NCI-H82 (cell line): ENCODE measurements at regions not wholly inside any gene's neighbourhood (a gene's known extent, or its start where the extent isn't known, plus 50 kb on each side); places are given as distances from the start of the nearest gene placed in this dataset.
A peak's percentile ranks its signal among the peaks of the same experiment; 100 is the strongest.

Source experiments
- DNase-seq: peaks from one replicate; lab custom pipeline; 2025; lab: John Stamatoyannopoulos, UW

GRCh38 chr1:56033321-56034037 is 545.9 kb downstream of the PLPP3 start:
- peak; percentile 22 for DNase-seq

GRCh38 chr1:56032096-56032676 is 547.2 kb downstream of the PLPP3 start:
- DNase-seq: no peak

DNA sequence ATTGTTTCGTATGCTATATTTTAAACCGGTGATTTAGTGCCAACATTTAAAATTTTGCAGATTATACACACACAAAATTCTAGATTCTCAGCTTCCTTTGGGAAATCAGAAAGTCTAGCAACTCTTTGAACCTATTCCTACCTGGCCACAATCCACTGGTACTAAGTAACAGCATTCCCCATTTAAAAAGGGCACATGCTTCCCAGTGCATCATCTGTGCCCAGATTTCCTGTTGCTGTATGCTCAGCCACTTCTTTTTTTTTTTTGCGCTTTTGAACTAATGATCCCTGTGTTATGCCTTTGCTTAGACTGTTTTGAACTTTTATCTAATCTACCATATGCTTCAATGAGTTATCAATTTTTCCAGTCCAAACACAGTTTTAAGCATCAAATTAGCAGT is 548.4 kb downstream of the PLPP3 start:
- no peak for DNase-seq

- peak; percentile 9 for DNase-seq
These were observed 549.9 kb downstream of the PLPP3 start for GRCh38 chr1:56029319-56030003.

DNA sequence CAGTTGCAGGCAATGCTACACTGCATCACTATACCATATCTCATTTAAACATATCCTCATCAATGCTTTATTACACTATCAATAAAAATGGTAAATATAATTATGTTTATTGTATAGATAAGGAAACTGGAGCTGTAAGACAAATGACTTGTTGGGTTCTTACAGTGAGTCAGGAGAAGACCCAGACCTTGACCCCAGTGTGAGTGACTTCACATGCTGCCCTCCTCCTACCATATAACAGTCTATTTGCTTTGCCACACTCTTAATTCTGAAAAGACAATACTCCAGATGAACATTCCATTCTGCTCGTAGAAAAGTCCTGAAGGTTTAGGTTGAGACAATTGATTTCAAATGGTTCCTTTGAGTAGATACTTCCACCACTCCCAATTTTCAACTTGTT is 550.5 kb downstream of the PLPP3 start:
- DNase-seq: no peak

DNA sequence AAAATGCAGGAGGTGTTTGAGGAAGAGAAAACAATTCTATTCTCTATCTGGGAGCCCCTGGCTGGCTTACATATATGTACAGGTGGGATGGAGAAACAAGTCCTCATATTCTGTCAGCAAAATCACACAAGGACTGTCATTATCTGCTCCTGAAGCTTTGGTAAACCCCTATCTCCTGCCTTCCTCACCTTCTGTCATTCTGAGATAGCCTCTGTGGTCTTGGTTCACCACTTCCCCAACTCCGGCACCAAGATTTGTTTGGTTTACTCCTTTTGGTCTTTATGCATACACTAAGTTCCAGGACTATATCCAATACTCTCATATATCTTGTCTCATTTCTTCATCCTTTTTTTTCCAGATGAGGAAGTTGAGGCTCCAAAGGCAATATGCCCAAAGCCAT is 551.1 kb downstream of the PLPP3 start:
- DNase-seq: no peak

DNA sequence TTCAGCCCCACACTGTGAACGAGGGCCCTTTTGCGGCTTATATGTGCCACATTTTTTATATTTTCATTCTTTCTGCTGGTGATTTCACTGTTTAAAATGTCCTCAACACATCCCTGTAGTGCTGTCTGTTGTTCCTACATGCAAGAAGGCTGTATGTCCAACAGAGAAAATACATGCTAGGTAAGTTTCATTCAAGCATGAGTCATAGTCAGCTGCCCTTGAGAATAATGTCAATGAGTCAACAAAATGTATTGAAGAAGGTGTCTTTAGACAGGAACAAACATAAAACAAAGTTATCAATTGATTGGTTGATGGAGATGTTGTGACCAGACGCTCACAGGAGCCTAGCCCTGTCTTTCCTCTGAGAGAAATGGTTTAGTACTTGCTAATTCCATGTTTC is 553.4 kb downstream of the PLPP3 start:
- no peak for DNase-seq

GRCh38 chr1:56024155-56024554 is 555.2 kb downstream of the PLPP3 start:
- no peak for DNase-seq

DNA sequence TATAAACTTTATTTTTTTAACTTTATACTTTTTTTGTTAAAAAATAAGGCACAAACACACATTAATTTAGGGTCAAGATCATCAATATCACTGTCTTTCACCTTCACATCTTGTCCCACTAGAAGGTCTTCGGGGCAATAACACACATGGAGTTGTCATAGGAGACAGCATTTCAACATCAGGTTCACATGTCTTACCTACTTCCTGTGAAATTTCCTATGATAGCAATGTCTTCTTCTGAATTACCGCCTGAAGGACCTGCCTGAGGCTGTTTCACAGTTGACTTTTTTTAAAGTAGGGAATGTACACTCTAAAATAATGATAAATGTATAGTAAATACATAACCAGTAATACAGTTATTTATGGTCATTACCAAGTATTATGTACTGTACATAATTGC is 559.4 kb downstream of the PLPP3 start:
- no peak for DNase-seq

DNA sequence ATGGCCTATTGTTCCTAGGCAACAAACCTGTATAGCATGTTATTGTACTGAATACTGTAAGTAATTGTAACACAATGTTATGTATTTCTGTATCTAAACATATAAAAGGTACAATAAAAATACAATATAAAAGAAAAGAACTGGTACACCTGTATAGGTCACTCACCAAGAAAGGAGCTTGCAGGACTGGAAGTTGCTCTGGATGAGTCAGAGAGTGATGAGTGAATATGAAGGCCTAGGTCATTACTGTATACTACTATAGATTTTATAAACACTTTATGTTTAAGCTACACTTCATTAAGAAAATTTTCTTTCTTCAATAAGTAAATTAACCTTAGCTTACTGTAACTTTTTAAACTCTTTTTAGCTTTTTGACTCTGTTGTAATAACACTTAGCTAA is 559.9 kb downstream of the PLPP3 start:
- DNase-seq: no peak

GRCh38 chr1:56017336-56017735 is 562.0 kb downstream of the PLPP3 start:
- DNase-seq: no peak

DNA sequence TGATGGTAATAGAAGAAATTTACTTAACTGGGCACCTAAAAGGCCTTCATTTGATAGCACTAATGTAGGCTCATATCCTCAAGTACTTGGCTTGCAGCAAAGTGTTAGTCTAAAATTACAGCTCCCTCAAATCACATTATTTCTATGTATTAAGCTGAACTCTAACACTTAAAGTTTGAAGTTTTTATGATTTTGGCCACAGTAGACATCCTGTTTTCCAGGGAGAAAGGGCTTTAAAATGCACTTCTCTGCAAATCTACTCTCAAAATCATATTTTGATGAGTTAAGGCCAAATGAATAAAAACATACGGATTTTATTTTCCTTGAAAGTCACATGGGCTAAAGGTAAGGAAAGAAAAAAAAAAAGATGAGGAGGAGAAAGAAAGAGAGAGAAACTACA is 575.5 kb downstream of the PLPP3 start:
- no peak for DNase-seq

DNA sequence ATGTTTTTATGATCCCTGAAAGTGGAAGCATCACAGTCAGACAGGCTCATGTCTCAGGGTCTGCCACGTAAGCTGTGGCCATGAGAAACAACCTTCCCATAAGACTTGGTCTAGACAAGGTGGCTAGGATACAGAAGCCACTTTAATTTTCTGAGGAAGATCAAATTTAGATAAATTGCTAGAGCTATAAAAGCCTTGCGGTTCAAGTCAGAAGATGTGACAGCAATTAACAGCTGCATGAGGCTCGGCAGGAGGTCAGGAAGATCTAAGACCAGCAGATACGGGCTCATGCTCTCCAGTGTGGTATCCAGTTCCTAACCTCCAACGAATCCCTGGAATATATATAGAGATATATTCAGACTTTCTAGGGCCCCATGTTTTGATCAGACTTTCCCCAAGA is 577.1 kb downstream of the PLPP3 start:
- no peak for DNase-seq

GRCh38 chr1:56000424-56000823 is 578.9 kb downstream of the PLPP3 start:
- DNase-seq: no peak

DNA sequence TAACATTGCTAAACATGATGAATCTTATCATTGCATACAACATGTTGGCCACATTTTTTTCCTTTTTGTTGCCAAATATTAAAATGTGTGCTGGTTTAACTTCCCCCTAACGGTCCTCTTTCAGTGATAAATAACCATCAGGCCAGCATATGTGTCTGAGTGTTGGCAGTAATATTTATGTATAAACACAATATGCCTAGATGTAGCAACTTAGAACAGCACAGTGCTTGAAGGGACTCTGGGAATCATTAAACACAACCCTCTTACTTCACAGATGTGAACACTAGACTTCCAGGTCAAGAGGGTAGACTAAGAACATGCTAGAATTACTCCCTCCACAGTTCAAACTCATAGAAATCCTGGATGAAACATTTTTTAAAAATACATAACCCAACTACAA is 581.8 kb downstream of the PLPP3 start:
- no peak for DNase-seq

GRCh38 chr1:55993646-55994318 is 585.6 kb downstream of the PLPP3 start:
- DNase-seq: no peak

- no peak for DNase-seq
These were observed 589.4 kb downstream of the PLPP3 start for GRCh38 chr1:55990007-55990406.

DNA sequence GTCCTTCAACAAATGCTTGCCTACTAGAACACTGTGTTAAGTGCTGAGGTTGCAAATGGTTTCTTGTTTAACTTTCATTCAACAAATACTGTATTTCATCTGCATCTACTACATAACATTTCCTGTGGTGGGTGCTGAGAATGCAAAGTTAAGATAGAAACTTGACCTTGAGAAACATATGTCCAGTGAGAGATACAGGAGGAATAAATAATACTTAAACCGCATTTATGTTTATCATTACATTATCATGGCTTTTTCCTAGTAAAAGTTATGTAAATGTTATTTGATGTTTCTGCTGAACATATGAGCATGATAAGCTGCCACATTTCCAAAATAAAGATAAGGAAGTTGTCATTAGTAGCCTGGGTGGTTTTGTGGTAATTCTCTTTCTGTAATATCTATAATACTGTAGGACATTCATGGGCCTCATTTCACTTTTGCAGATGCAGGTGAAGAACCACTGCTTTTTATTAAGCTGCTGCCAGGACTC is 590.4 kb downstream of the PLPP3 start:
- no peak for DNase-seq

DNA sequence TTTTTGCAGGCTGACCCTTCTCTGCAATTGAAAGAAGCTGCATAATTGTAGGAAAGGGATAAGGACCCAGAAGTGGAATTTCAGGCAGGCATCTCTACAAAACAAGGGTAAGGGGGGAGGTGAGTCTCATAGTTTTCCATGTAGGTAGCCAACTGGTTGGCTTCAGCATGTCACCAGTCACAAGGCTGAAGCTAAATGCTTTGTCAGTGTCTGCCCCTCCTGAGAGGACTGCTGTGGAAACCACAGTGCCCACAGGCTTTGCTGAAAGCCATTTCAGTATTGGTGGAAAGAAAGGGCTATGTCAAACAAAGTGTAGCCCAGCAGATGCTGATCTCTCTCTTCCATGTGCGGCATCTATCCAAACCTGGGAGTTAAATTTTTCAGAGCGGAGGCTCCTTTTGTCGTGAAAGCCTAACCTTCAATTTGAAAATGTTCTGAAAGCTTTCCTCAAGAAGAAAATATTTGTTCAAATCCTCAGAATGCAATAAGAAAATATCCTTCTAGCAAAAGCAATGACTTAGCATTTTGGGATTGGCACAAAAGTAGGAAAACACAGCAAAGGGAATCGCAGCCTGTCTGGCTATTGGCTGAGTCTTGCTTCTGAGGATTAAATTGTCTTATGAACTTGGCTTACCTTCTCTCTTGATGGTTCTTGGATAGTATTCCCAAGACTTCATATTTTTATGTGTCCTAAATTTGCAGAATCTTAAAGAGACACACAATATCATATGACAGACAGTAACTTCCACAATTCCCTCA is 591.7 kb downstream of the PLPP3 start:
- no peak for DNase-seq

DNA sequence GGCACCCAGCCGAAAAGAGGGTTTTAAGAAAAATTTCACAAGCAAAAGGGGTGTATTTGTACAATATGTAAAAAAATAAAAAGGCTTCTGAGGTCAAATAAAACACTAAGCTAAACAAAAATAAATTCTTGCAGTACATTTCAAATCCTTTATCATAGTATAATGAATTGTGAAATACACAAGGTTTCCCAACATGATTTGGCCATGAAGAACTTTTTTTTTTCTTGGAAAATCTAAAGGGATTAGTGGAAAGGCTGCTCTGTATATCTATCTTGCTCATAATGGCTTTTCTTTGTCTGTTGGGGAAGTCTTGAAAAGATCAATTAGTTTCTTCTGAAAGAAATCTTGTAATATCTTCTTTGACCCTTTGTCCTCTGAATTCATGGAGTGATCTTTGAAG is 593.4 kb downstream of the PLPP3 start:
- DNase-seq: no peak

GRCh38 chr1:55981010-55981650 is 598.2 kb downstream of the PLPP3 start:
- DNase-seq: no peak

DNA sequence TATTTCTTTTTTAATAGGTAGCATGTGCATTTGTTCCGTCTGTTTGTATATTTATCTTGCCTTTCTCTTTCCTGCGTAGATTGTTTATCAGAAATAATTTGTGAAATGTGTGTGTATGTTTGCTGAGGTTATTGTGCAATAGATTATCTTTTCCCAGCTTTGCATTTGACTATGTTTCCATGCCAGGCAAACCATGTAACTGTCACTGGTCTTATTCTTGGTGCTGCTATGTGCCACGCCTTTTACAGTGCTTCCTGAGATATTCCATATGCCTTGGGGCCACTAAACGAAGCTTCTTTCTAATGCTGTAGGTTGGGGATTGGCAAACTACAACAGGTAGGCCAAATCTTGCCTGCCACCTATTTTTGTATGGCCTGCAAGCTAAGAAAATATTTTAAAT is 598.8 kb downstream of the PLPP3 start:
- no peak for DNase-seq
